IMR-90 (cell line): ENCODE measurements at regions not wholly inside any gene's neighbourhood (a gene's known extent, or its start where the extent isn't known, plus 50 kb on each side); places are given as distances from the start of the nearest gene placed in this dataset.

Source experiments
- ATAC-seq: fragments of 200-7000 bp; cut with Tn5 transposase; 2 replicates; pipeline ENCODE4 v1.9.1; 2020; ENCODE audit warnings: low read depth, mild to moderate bottlenecking, moderate library complexity
- BruUV-seq: library from RNA; stranded (reverse); fragments of 400-500 nt; replicated peaks from 2 replicates; lab custom pipeline; 2021; lab: Mats Ljungman, UMichigan
- CTCF ChIA-PET: fragments of 300-600 bp; formaldehyde crosslinking; extraction: SDS; loops from one replicate; lab custom pipeline; 2021; ENCODE audit warnings: antibody characterized with exemption; lab: Yijun Ruan, JAX
- POLR2A ChIA-PET: fragments of 300-600 bp; sonication (Branson Sonifier 250); formaldehyde crosslinking; loops from one replicate; lab custom pipeline; 2022; ENCODE audit warnings: antibody characterized with exemption; ENCODE audit not compliant: unreplicated experiment; lab: Charles Lee
- DNase-seq: peaks from one replicate; pipeline ENCODE4 v3.0.0; 2013
- H2AFZ ChIP-seq: replicated peaks from 2 replicates; pipeline ENCODE3; 2013; ENCODE audit warnings: low read length, mild to moderate bottlenecking; ENCODE audit not compliant: poor library complexity
- H2AK5ac ChIP-seq: 2 replicates; pipeline ENCODE4 v1.6.1; 2013; ENCODE audit warnings: low read depth, low read length, inconsistent platforms
- H2AK9ac ChIP-seq: replicated peaks from 2 replicates; pipeline ENCODE3; 2013; ENCODE audit warnings: mild to moderate bottlenecking, low read depth, low read length, moderate library complexity; ENCODE audit not compliant: poor library complexity
- H2BK120ac ChIP-seq: 2 replicates; pipeline ENCODE4 v1.6.1; 2013; ENCODE audit warnings: low read depth, low read length, inconsistent platforms
- H2BK15ac ChIP-seq: 3 replicates; pipeline ENCODE4 v1.6.1; 2013; ENCODE audit warnings: low read depth, low read length, inconsistent platforms
- H2BK20ac ChIP-seq: 2 replicates; pipeline ENCODE4 v1.6.1; 2013; ENCODE audit warnings: low read depth, mild to moderate bottlenecking, inconsistent platforms, low read length, moderate library complexity
- H2BK5ac ChIP-seq: 2 replicates; pipeline ENCODE4 v1.6.1; 2013; ENCODE audit warnings: mild to moderate bottlenecking, low read depth, low read length, inconsistent platforms; ENCODE audit not compliant: poor library complexity, severe bottlenecking
- H3K14ac ChIP-seq: replicated peaks from 2 replicates; pipeline ENCODE4 v1.6.1; 2013; ENCODE audit warnings: low read depth, low read length, inconsistent platforms
- H3K18ac ChIP-seq: 2 replicates; pipeline ENCODE4 v1.6.1; 2013; ENCODE audit warnings: low read depth, low read length, control low read depth
- H3K23ac ChIP-seq: 2 replicates; pipeline ENCODE4 v1.6.1; 2013; ENCODE audit warnings: low read depth, low read length, inconsistent platforms
- H3K27ac ChIP-seq: 2 replicates; pipeline ENCODE4 v1.5.1; 2013; ENCODE audit warnings: mild to moderate bottlenecking, control low read depth, low read length; ENCODE audit not compliant: insufficient read depth
- H3K27me3 ChIP-seq: 2 replicates; pipeline ENCODE4 v1.6.1; 2013; ENCODE audit warnings: low read length; ENCODE audit not compliant: control insufficient read depth, insufficient read depth
- H3K36me3 ChIP-seq: 2 replicates; pipeline ENCODE4 v1.6.1; 2013; ENCODE audit warnings: low read length, mixed read lengths; ENCODE audit not compliant: control insufficient read depth, insufficient read depth
- H3K4ac ChIP-seq: 2 replicates; pipeline ENCODE4 v1.6.1; 2013; ENCODE audit warnings: low read depth, low read length, inconsistent platforms
- H3K4me1 ChIP-seq: 2 replicates; pipeline ENCODE4 v1.6.1; 2013; ENCODE audit warnings: low read length, mixed read lengths; ENCODE audit not compliant: control insufficient read depth, insufficient read depth
- H3K4me2 ChIP-seq: 2 replicates; pipeline ENCODE4 v1.6.1; 2013; ENCODE audit warnings: low read depth, mild to moderate bottlenecking, control low read depth, low read length, moderate library complexity
- H3K4me3 ChIP-seq: 2 replicates; pipeline ENCODE4 v1.5.1; 2013; ENCODE audit warnings: low read depth, mild to moderate bottlenecking, control low read depth, low read length, moderate library complexity; ENCODE audit not compliant: insufficient read depth
- H3K56ac ChIP-seq: 2 replicates; pipeline ENCODE4 v1.6.1; 2013; ENCODE audit warnings: low read length, inconsistent platforms; ENCODE audit not compliant: insufficient read depth; ENCODE audit errors: extremely low read depth
- H3K79me1 ChIP-seq, 2 experiments: 2 replicates each; pipeline ENCODE4 v1.6.1; 2013; ENCODE audit warnings: low read length in 2 of 2, inconsistent platforms in 1 of 2, low read depth in 1 of 2
- H3K9ac ChIP-seq: 2 replicates; pipeline ENCODE4 v1.6.1; 2013; ENCODE audit warnings: low read depth, low read length, control low read depth
- H3K9me1 ChIP-seq: 2 replicates; pipeline ENCODE4 v1.6.1; 2013; ENCODE audit warnings: low read length, inconsistent platforms; ENCODE audit not compliant: insufficient read depth
- H3K9me3 ChIP-seq: 2 replicates; pipeline ENCODE4 v1.6.1; 2013; ENCODE audit warnings: low read length; ENCODE audit not compliant: control insufficient read depth, insufficient read depth
- H4K20me1 ChIP-seq: 2 replicates; pipeline ENCODE4 v1.6.1; 2013; ENCODE audit warnings: low read length, inconsistent platforms; ENCODE audit not compliant: insufficient read depth
- H4K5ac ChIP-seq: 2 replicates; pipeline ENCODE4 v1.6.1; 2013; ENCODE audit warnings: mild to moderate bottlenecking, low read depth, low read length, control low read depth
- H4K8ac ChIP-seq, 2 experiments: 2 replicates each; pipeline ENCODE4 v1.6.1; 2013; ENCODE audit warnings: low read depth in 2 of 2, low read length in 2 of 2, control low read depth in 1 of 2, inconsistent platforms in 1 of 2
- H4K91ac ChIP-seq: 2 replicates; pipeline ENCODE4 v1.6.1; 2013; ENCODE audit warnings: low read depth, low read length, inconsistent platforms; ENCODE audit not compliant: insufficient read depth
- BHLHE40 ChIP-seq: fragments of 150-350 bp; IDR thresholded peaks from 2 replicates; pipeline ENCODE4 v1.6.1; 2016; ENCODE audit warnings: mild to moderate bottlenecking, low read depth, low read length
- CEBPB ChIP-seq: IDR thresholded peaks from 2 replicates; pipeline ENCODE4 v1.6.1; 2012; ENCODE audit warnings: low read depth, low read length, improper control_type of control experiment
- CHD1 ChIP-seq: IDR thresholded peaks from 2 replicates; pipeline ENCODE4 v1.6.1; 2012; ENCODE audit warnings: low read depth, low read length, improper control_type of control experiment
- CTCF ChIP-seq: conservative IDR thresholded peaks from 2 replicates; pipeline ENCODE4 v1.5.1; 2012; ENCODE audit warnings: mild to moderate bottlenecking, low read depth, low read length, improper control_type of control experiment
- MAFK ChIP-seq: IDR thresholded peaks from 2 replicates; pipeline ENCODE4 v1.6.1; 2012; ENCODE audit warnings: low read depth, low read length, improper control_type of control experiment
- RFX5 ChIP-seq: IDR thresholded peaks from 2 replicates; pipeline ENCODE4 v1.8.0; 2012; ENCODE audit warnings: low read depth, mild to moderate bottlenecking, low read length, moderate library complexity
- SMC3 ChIP-seq: fragments of 150-350 bp; IDR thresholded peaks from 2 replicates; pipeline ENCODE4 v1.6.1; 2016; ENCODE audit warnings: low read depth, mild to moderate bottlenecking, antibody characterized with exemption, low read length, moderate library complexity
- USF2 ChIP-seq: fragments of 150-350 bp; IDR thresholded peaks from 2 replicates; pipeline ENCODE4 v1.6.1; 2017; ENCODE audit warnings: mild to moderate bottlenecking, antibody characterized with exemption, low read length, low read depth
- WGBS, 2 experiments: methylation state at CpG; one replicate each; pipeline versions ENCODE4 v1.1.5 to v1.1.7; 2013; ENCODE audit warnings: missing lambda C conversion rate in 2 of 2; ENCODE audit not compliant: insufficient read length in 1 of 2; ENCODE audit errors: extremely low coverage in 2 of 2; 5-methylcytosine and 5-hydroxymethylcytosine counted together
- dilution Hi-C: fragments of 300-500 bp; cut with HindIII; formaldehyde crosslinking; loops from one replicate; pipeline ENCODE4 v1.14.3; 2018; ENCODE audit warnings: low sequenced_read_pairs; ENCODE audit not compliant: unreplicated experiment
- in situ Hi-C: fragments of 300-500 bp; cut with MboI; formaldehyde crosslinking; loops from 3 replicates; pipeline ENCODE4 v1.14.3; 2019; ENCODE audit warnings: low sequenced_read_pairs, inconsistent platforms, mixed read lengths
- intact Hi-C: fragments of 100-400 bp; cut with micrococcal nuclease; formaldehyde crosslinking; loops from 2 replicates; pipeline ENCODE4 v1.10.0; 2022
- TF ChIP-seq, protein P1 (sequence below): fragments of 150-350 bp; IDR thresholded peaks from 2 replicates; pipeline ENCODE4 v1.6.1; 2016; ENCODE audit warnings: low read depth, mild to moderate bottlenecking, low read length, moderate library complexity, borderline replicate concordance

GRCh38 chrX:40189637-40190036 is 91.9 kb upstream of the BCOR start:
- BruUV-seq = no TSS peak
- Histone ChIP-seq H2BK120ac (no peak overlapping the region), H4K20me1 (no peaks in the 10 kb centered on the region), H2AK5ac (no peak overlapping the region), H3K9me3 (peaks cover 4% of the 10 kb centered on the region), H3K27me3 (peaks cover 5% of the 10 kb centered on the region), H4K8ac (no peak overlapping the region), H3K14ac (no peak overlapping the region), H4K5ac (no peak overlapping the region), H3K27ac (no peak overlapping the region), H2AFZ (no peak overlapping the region), H3K56ac (no peak overlapping the region), H3K9ac (no peak overlapping the region), H3K36me3 (no peaks in the 10 kb centered on the region), H2BK20ac (no peak overlapping the region), H3K4ac (no peak overlapping the region), H3K4me2 (no peak overlapping the region), H4K91ac (no peak overlapping the region), H3K4me1 (no peaks in the 10 kb centered on the region), H2BK15ac (no peak overlapping the region), H3K79me1 (no peaks in the 10 kb centered on the region), H3K4me3 (no peak overlapping the region), H3K18ac (no peak overlapping the region), H3K23ac (no peak overlapping the region), H3K9me1 (no peaks in the 10 kb centered on the region), H2AK9ac (no peak overlapping the region), H2BK5ac (no peak overlapping the region)
- in situ Hi-C loops = no loop called here
- dilution Hi-C loops = no loop called here
- WGBS, 2 experiments = no CpG with 5 or more reads among the region's 4 CpGs
- ChIA-PET CTCF (no interaction called here), POLR2A (interaction anchor here (0.6 kb wide), 1 partner anchor 13 kb away, joined by 3 read pairs; no protein-coding TSS in a partner anchor)
- DNase-seq = no peak
- intact Hi-C loops = no loop called here
- ATAC-seq = no peak
- TF ChIP-seq CEBPB = no peak
- TF ChIP-seq MAFK = no peak
- TF ChIP-seq, protein P1, sequence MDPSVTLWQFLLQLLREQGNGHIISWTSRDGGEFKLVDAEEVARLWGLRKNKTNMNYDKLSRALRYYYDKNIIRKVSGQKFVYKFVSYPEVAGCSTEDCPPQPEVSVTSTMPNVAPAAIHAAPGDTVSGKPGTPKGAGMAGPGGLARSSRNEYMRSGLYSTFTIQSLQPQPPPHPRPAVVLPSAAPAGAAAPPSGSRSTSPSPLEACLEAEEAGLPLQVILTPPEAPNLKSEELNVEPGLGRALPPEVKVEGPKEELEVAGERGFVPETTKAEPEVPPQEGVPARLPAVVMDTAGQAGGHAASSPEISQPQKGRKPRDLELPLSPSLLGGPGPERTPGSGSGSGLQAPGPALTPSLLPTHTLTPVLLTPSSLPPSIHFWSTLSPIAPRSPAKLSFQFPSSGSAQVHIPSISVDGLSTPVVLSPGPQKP = no peak
- TF ChIP-seq CTCF = no peak
- TF ChIP-seq USF2 = no peak
- no peak for TF ChIP-seq BHLHE40
- TF ChIP-seq SMC3 = no peak
- TF ChIP-seq CHD1 = no peak
- TF ChIP-seq RFX5 = no peak
